Non-pigmented ciliary epithelial cell (primary cell): ENCODE measurements at regions not wholly inside any gene's neighbourhood (a gene's known extent, or its start where the extent isn't known, plus 50 kb on each side); places are given as distances from the start of the nearest gene placed in this dataset.
"Not testable (repeated sequence)": the region's sequence is repeated elsewhere in the genome, so short reads cannot be mapped to it uniquely, and the experiment has no call there.

Experiments used
- DNase-seq: peaks from one replicate; pipeline ENCODE4 v3.0.0-alpha.2; 2010; ENCODE audit warnings: low read depth

DNA sequence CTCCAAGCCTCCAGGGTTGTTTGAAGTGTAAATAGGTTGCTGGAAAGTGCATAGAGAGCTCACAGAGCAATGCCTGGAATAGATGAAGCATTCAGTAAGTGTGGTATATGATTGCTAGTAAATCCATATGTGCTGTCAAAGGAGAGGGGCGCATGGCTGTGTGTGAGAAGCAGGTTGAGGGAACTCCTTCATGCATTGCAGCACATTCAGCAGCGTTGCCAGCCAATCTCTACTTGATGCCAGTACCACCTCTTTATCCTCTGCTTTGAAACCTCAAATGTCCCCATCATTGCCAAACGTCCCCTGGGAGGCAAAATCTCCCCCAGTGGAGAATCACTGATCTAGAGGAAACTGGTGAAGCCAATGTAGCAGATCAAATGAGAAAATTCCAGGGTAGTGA lies 82.7 kb upstream of the RALGAPA2 start:
- DNase-seq: no peak

DNA sequence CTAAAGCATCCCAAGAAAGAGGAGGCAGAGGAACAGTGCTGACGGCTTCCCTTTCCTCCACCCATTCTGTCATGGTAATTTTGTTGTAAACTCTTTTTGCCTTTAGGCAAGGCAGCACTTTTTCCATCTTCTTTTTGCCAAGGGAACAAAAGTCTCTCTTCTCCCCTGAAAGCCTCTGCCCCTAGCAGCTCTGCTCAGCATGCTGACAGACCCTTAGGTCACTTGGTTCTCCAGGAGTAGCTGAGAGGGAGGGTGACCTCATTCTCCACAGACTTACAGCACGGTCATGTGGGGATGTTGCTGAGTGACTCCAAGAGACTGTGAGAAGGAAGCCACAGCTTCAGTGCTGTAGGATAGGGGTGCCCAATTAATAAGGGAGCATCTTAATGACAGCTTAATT lies 81.1 kb upstream of the RALGAPA2 start:
- no peak for DNase-seq

DNA sequence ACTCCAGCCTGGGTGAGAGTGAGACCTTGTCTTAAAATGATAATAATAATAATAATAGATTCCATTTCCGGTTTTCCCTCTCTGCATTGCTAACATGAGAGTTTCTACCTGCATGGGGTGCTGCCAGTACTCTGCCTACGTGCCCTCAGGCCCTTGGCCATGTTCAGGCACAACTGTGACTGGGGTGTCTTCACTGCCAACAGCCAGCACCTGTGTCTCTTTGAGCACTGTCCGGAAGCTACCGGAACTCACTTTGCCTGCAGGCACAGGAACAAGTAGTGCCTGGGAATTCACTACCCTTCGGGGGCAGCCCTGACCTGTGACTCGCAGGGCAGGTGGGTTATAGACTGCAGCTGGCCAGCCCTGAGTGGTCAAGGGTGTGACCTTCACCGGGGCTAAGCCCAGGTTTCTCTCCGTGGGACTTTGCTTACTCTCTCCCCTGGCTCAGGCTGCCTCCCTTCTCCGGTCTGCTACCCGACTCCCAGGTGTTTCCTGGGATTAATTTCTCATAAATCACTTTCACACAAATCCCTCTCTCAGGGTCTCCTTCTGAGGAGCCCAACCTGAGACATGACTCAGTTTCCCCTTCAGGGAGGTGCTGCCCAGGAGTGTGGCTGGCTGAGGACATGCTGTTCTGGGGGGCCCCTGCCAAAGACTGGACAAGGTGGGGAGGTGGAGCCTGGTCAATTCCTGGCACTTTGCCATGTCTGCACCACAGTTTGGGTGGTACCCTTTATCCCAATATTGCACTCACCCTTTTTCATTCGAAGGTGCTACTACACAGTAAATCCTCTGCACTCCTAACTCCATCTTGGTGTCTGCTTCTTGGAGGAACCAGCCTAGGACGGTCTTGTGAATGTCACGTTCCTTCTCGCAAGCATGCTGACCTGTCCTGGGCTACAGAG lies 79.5 kb upstream of the RALGAPA2 start:
- DNase-seq: no peak

DNA sequence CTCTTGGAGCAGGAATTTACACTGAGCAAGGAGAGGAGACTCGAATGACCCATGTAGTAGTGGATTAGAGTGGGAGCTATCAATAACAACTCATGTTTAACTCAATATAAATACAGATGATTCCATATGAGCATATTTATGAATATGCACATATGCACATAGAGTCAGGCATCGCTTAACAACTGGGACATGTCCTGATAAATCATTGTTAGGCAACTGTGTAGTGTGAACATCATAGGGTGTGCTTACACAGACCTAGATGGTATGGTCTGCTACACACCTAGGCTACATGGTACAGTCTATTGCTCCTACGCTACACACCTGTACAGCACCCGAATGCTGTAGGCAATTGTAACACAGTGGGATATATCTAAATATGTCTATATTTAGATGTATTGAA lies 75.9 kb upstream of the RALGAPA2 start:
- no peak for DNase-seq

DNA sequence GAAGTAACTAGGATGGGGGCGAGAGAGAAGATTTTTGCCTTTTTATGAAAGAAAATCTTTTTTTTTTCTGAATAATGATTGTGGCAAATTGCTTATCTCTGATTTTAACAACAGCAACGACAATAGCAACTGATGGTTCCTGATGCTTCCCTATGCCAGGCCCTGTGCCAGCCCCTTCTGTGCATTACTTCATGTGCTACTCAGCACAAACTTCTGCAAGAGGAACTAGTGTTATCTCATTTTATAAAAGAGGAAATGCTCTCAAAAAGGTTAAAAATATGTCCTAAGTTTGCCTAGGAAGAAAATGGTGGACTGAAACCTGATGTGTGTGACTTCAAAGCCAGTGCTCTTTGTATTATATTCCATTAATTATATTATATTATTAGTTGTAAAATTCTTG lies 74.0 kb upstream of the RALGAPA2 start:
- no peak for DNase-seq

DNA sequence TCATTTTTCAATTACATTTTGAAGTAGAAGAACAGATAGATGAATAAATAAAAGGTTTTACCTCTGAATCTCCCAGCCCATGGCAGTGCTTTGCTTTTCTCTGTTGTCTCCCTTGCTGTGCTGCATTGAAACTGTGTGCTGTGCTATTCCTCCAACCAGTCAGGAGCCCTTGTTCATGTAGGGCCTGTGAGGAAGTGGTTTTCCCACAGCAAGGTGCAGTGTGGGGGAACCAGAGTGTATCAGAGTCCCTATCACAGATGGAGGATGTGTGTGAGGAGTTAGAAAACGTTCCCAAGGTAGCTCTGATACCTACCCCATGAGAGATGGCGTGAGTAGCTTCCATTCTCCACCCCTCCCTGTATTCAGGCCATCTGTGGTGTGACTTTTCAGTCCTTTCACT lies 72.8 kb upstream of the RALGAPA2 start:
- DNase-seq: no peak

DNA sequence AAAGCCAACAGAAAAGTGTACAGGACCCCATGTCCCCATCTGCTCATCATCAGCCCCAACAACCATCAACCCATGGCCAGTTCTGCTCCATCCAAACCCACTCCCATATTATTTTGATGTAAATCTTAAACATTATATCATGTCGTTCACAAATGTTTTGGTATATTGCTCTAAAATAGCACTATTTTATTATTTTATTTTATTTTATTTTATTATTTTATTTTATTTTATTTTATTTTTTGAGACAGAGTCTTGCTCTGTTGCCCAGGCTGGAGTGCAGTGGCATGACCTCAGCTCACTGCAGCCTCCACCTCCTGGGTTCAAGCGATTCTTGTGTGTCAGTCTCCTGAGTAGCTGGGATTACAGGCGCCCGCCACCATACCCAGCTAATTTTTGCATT lies 72.0 kb upstream of the RALGAPA2 start:
- not testable (repeated sequence) for DNase-seq

DNA sequence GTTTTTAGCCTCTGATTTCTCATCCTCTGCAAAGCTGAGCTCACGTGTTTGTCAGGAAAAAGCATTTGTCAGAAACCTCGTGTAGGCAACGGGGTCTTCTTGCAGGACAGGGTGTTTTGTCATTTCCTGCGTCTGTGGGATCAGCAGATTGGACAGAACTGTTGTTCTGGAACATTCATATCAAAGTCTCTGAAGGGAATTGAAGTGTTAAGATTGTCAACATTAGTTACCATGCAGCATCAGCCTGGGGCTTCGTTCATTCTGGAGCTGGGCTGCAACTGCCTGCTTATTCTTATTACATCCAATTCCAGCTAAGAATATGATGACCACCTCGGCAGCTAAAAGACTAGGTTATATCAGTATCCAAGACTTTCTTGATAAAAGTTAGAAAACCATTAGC lies 71.0 kb upstream of the RALGAPA2 start:
- no peak for DNase-seq

DNA sequence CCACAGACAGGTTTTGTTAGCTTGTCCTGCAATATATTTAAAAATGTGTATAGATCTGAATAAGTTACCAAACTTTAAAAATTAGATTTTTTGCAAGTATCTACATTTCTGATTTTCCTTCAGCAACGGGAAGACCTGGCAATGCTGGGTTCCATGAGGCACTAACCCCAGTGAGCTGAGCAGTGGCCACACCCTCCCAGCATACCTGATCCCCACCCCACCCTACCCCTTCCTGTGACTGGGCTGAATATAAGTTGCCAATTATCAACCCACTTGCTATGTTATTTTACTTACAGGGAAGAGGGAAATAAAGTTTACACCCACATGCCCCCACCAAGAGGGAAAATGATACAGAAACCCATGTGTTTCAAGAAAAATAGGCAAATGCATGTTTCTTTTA lies 70.3 kb upstream of the RALGAPA2 start:
- no peak for DNase-seq

DNA sequence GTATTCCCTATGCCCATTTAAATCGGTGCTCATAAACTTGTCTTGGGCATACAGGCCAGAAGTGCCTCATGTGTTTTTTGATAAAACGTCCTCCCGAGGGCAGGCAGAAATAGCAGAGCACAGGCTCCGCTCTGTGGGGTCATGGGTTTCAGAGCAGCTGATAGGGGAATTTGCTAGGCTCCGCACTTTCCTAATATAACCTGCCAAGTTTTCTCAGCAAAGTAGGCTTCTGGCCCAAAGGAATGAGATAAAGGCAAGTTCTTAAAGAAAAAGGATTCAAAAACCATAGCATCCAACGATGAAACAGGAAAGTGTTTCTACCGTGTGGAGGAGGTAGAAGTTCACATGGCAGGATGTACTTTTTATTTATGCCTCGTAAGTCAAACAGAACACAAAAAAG lies 69.8 kb upstream of the RALGAPA2 start:
- no peak for DNase-seq

DNA sequence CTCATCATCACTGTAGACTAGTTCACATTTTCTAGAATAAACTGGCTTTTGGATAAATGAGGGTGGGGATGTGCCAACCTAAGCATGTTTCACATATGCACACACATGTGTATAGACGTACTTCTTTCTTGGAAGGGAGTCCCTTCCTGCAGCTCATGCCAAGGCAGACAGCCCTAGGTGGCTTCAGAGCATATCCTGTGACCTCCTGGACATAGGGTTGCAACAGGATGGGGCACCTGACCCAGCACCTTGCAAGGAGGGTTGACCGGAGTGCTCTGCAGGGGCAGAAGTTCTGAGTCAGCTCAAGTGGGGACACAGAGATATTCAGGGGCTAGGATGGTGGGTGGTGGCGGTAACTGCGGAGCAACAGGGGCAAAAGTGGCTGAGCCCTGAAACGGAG lies 68.6 kb upstream of the RALGAPA2 start:
- no peak for DNase-seq

DNA sequence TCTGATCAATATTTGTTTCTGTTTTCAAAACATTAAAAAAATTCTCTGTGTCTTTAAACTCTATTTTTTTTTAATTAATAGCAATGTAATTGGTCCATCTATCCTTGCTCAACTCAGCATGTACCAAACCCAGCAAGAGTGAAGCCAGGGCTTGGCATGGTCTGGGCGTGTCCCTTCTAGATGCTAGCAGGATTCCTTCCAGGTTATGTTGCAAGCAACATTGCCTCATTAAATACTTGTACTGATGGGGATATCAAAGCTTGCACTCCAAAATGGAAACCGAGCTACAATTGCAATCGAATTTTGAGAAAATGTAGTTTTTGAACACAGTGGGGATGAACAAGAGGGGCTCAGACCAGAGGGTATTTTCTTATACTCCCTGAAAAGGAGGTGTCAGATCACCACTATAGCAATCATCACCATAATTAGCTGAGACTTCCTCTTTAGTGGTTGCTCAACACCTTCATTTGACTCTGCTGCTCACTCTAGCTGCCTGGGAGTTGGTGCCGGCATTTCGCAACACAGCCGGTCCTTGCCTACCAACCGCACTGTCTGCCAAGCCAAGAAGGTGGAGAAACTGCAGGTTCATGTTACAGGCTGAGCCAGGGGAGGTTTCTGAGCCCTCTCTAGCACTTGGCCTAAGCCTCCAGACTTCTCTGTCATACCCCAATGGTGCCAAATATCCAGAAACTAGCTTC lies 67.8 kb upstream of the RALGAPA2 start:
- no peak for DNase-seq

DNA sequence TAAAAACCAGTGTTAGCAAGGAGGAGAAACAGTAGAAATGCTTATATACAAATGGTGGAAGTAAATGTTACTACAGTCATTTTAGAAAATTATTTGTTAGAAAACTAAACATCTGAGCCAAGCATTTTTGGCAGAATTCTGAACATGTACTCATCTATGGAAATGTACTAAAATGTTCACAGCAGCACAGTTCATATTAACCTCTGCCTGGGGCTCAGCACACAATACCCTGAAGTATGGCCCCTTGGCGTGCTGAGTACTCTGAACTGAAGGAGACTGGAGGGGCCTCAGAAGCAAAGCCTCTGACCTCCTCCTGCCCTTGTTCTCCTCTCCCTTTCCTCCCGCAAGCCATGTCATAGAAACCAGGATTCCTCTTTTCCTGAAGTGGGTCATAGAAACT lies 66.2 kb upstream of the RALGAPA2 start:
- DNase-seq: no peak

DNA sequence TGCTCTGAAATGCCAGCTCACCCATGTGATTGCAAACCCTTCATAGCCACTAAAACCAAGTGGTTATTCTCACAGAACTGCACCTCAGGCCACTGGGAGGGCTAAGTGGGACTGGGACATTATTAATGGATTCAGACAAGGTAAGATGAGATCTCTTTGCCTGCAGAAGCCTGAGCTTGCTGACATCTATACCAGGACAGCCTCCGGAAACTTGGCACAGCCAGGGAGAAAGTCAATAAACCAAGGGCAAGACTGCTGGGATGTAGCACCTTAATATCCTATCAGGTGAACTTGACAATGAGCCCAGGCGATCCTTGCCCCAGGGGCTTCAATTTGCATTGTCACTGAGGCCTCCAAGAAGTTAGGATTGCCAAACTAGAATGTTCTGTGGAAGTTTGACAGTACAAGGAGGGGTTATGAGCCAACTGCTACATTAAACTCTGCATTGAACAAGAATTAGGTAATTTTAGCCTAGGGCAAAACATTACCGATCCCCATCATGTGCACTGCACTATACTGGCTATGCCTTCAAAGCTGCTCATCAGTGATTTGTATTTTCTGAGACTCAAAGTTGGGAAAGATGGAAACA lies 60.1 kb upstream of the RALGAPA2 start:
- DNase-seq: no peak

DNA sequence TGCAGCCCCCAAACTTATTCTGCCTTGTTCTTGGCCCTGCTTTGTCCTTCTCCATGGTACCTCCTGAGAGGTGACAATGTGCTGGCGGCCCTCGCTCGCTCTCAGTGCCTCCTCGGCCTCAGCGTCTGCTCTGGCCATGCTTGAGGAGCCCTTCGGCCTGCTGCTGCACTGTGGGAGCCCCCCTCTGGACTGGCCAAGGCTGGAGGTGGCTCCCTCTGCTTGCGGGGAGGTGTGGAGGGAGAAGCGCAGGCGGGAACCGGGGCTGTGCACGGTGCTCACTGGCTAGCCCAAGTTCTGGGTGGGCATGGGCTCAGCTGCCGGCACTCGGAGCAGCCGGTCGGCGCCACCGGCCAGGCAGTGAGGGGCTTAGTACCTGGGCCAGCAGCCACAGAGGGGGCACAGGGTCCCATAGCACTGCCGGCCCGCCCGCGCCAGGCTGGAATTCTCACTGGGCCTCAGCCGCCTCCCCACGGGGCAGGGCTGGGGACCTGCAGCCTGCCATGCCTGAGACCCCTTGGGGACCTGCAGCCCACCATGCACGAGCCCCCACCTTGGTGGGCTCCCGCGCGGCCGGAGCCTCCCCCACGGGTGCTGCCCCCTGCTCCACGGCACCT lies 55.9 kb upstream of the RALGAPA2 start:
- no peak for DNase-seq

DNA sequence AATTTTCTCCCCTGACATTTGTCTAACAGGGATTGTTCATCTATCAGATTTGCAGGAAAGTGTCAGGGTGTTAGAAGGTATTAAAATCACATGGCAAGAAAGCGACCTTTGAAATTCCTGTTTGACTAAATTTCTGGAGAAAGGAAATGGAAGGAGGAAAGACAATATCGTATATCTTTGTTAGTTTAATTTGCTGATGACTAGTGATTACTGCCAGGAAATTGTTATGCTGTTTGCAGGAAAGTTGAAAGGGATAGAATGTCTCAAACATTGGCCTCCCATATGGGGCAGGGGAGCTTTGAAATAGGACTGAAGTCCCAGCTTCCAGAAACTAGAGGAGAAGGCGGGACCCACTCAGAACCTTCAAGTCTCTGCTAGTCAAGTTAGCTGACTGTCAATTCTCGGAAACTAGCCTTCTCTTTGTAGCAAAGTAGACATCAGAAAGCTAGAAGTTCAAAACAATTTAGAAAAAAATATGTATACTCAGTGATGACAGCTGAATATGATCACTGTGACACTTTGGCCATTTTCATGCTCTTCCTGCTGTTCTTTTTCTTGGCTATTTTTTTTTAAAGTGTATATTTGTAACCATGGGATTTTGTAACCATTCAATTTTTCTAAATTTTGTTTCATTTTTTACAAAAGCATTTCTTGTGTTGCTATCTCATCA lies 53.4 kb upstream of the RALGAPA2 start:
- no peak for DNase-seq

DNA sequence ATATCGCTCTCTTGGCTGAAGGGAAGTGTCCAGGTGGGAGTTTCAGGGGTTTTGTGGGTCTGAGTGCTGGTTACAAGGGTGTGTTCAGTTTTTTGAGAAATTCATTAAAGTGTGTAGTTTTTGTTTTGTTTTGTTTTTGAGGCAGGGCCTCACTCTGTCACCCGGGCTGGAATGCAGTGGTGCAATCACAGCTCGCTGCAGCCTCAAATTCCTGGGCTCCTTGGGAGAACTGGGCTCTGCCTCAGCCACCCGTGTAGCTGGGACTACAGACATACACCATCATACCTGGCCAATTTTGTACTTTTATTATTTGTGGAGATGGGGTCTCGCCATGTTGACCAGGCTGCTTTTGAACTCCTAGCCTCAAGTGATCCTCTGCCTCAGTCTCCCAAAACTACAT lies 51.2 kb upstream of the RALGAPA2 start:
- DNase-seq: no peak
